GM19239 (cell line): ENCODE measurements at regions not wholly inside any gene's neighbourhood (a gene's known extent, or its start where the extent isn't known, plus 50 kb on each side); places are given as distances from the start of the nearest gene placed in this dataset.
A peak's percentile ranks its signal among the peaks of the same experiment; 100 is the strongest.
"Not testable (repeated sequence)": the region's sequence is repeated elsewhere in the genome, so short reads cannot be mapped to it uniquely, and the experiment has no call there.

ENCODE experiments used
- DNase-seq: peaks from one replicate; pipeline ENCODE4 v3.0.0; 2011; ENCODE audit warnings: low spot score; ENCODE audit not compliant: insufficient read length
- FAIRE-seq: peaks from 2 replicates; lab custom pipeline; 2011; peaks lifted over from hg19 to GRCh38; lab: Jason Lieb, UNC

GRCh38 chrX:18016941-18017340 lies 155.8 kb upstream of the RAI2 start:
- DNase-seq, result no peak

GRCh38 chrX:18010253-18010652 lies 149.2 kb upstream of the RAI2 start:
- no peak for DNase-seq
- no peak for FAIRE-seq

More at GRCh38 chrX:18016941-18017340, 155.8 kb upstream of the RAI2 start:
- no peak for FAIRE-seq

GRCh38 chrX:18003876-18004275 lies 142.8 kb upstream of the RAI2 start:
- DNase-seq (no peak), FAIRE-seq (no peak)

GRCh38 chrX:18002791-18003190 lies 141.7 kb upstream of the RAI2 start:
- FAIRE-seq, result no peak
- DNase-seq, result no peak

GRCh38 chrX:17994429-17994828 lies 133.3 kb upstream of the RAI2 start:
- no peak for FAIRE-seq
- no peak for DNase-seq

- DNase-seq, result no peak
- FAIRE-seq, result no peak
These were observed 132.0 kb upstream of the RAI2 start for GRCh38 chrX:17993062-17993461.

GRCh38 chrX:17990532-17990931 lies 129.4 kb upstream of the RAI2 start:
- FAIRE-seq, result no peak

GRCh38 chrX:17987783-17988182 lies 126.7 kb upstream of the RAI2 start:
- no peak for DNase-seq
- FAIRE-seq, result no peak

More at GRCh38 chrX:17990532-17990931, 129.4 kb upstream of the RAI2 start:
- no peak for DNase-seq

- no peak for FAIRE-seq
These were observed 125.9 kb upstream of the RAI2 start for GRCh38 chrX:17986977-17987376.

GRCh38 chrX:17986440-17986839 lies 125.3 kb upstream of the RAI2 start:
- no peak for DNase-seq
- no peak for FAIRE-seq

More at GRCh38 chrX:17986977-17987376, 125.9 kb upstream of the RAI2 start:
- no peak for DNase-seq

GRCh38 chrX:17984415-17984814 lies 123.3 kb upstream of the RAI2 start:
- DNase-seq (no peak), FAIRE-seq (no peak)

- no peak for FAIRE-seq
- DNase-seq, result no peak
These were observed 122.3 kb upstream of the RAI2 start for GRCh38 chrX:17983389-17983788.

GRCh38 chrX:17977696-17978095 lies 116.6 kb upstream of the RAI2 start:
- FAIRE-seq, result no peak
- no peak for DNase-seq

- FAIRE-seq (no peak), DNase-seq (no peak)
These were observed 115.9 kb upstream of the RAI2 start for GRCh38 chrX:17976955-17977354.

- DNase-seq, FAIRE-seq: not testable (repeated sequence)
These were observed 114.3 kb upstream of the RAI2 start for GRCh38 chrX:17975349-17975748.

GRCh38 chrX:17968367-17968766 lies 107.3 kb upstream of the RAI2 start:
- DNase-seq (no peak), FAIRE-seq (no peak)

GRCh38 chrX:17967888-17968287 lies 106.8 kb upstream of the RAI2 start:
- no peak for DNase-seq
- no peak for FAIRE-seq

GRCh38 chrX:17964871-17965270 lies 103.8 kb upstream of the RAI2 start:
- no peak for DNase-seq
- FAIRE-seq, result no peak

GRCh38 chrX:17960891-17961290 lies 99.8 kb upstream of the RAI2 start:
- FAIRE-seq (no peak), DNase-seq (no peak)

GRCh38 chrX:17944833-17945497 lies 83.9 kb upstream of the RAI2 start:
- FAIRE-seq (peak; percentile 78), DNase-seq (no peak)

- not testable (repeated sequence) for FAIRE-seq
These were observed 80.1 kb upstream of the RAI2 start for GRCh38 chrX:17941171-17941570.

GRCh38 chrX:17939724-17940123 lies 78.6 kb upstream of the RAI2 start:
- FAIRE-seq (no peak), DNase-seq (no peak)

More at GRCh38 chrX:17941171-17941570, 80.1 kb upstream of the RAI2 start:
- DNase-seq, result not testable (repeated sequence)
